ENCODE measurements at regions not wholly inside any gene's neighbourhood (a gene's known extent, or its start where the extent isn't known, plus 50 kb on each side); places are given as distances from the start of the nearest gene placed in this dataset.

DNA sequence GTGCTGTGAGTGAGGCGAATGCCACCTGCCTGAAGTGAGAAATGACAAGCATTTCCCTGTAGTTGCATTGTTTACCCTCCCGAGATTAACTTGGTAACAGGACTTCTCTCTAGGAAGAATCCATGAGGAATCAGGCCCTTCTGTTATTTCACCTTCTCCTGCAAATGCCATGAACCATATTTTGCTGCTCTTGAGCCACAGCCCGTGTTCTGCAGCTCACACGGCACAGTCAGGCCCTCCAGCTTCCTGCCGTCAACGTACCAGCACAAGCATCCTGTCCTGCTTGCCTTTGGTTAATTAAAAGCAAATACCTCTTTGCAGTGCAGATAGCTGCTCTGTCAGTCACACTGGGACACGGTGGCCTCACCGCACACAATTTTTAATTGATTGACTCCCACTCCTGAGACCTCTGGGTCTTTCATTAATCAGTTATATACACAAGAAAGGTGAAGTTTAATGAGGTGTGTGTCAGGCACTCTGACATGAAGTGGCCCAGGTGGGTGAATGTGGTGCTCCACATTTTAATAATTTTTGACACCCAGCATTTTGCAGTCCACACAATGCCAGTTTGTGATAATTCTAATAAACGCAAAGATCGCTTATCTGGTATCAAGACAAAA lies 95.3 kb upstream of the ASB18 start:
- H3K27me3 Mint-ChIP-seq (ENCODE audit: unreplicated experiment): no peaks in the 10 kb centered on the region
- DNase-seq (ENCODE audit: low spot score): no peak

DNA sequence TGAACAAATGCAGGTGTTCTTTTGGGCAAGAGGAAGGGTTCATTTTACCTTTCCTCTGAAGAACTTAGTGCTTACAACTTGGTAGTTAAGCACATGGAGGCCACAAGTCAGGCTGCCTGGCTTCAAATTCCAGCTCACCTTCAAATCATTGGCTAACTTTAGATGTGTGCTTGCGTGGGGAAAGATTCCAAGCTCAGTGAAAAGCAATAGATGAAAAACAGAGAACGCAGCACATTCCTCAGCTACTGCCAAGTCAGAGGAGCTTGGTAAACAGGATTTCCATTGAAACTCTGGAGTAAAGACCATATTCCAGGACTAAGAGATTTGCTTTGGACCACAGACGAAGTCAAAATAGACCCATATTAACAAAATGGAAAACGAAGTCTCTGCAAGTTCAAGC lies 96.3 kb upstream of the ASB18 start:
- TF ChIP-seq, protein P1, sequence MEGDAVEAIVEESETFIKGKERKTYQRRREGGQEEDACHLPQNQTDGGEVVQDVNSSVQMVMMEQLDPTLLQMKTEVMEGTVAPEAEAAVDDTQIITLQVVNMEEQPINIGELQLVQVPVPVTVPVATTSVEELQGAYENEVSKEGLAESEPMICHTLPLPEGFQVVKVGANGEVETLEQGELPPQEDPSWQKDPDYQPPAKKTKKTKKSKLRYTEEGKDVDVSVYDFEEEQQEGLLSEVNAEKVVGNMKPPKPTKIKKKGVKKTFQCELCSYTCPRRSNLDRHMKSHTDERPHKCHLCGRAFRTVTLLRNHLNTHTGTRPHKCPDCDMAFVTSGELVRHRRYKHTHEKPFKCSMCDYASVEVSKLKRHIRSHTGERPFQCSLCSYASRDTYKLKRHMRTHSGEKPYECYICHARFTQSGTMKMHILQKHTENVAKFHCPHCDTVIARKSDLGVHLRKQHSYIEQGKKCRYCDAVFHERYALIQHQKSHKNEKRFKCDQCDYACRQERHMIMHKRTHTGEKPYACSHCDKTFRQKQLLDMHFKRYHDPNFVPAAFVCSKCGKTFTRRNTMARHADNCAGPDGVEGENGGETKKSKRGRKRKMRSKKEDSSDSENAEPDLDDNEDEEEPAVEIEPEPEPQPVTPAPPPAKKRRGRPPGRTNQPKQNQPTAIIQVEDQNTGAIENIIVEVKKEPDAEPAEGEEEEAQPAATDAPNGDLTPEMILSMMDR (IDR thresholded peaks at IDR 0.05; ENCODE audit: unreplicated experiment): no peak
- no peak overlapping the region for H3K27ac Mint-ChIP-seq (ENCODE audit: unreplicated experiment)
- H3K27me3 Mint-ChIP-seq (ENCODE audit: unreplicated experiment): peaks cover 3% of the 10 kb centered on the region
- peaks cover 3% of the 10 kb centered on the region for H3K36me3 Mint-ChIP-seq (ENCODE audit: low read depth, unreplicated experiment)
- H3K4me3 Mint-ChIP-seq (ENCODE audit: unreplicated experiment): no peak overlapping the region
- peaks cover 10% of the 10 kb centered on the region for H3K4me1 Mint-ChIP-seq (ENCODE audit: unreplicated experiment)
- no peak for DNase-seq (ENCODE audit: low spot score)
- H3K9me3 Mint-ChIP-seq (ENCODE audit: unreplicated experiment): no peaks in the 10 kb centered on the region

More for the DNA sequence above, 95.3 kb upstream of the ASB18 start:
- H3K27ac Mint-ChIP-seq (ENCODE audit: unreplicated experiment): peak overlapping the region; percentile 20
- H3K4me3 Mint-ChIP-seq (ENCODE audit: unreplicated experiment): no peak overlapping the region
- H3K9me3 Mint-ChIP-seq (ENCODE audit: unreplicated experiment): no peaks in the 10 kb centered on the region
- TF ChIP-seq, protein P1 (IDR thresholded peaks at IDR 0.05; ENCODE audit: unreplicated experiment): no peak
- peaks cover 11% of the 10 kb centered on the region for H3K4me1 Mint-ChIP-seq (ENCODE audit: unreplicated experiment)
- peaks cover 6% of the 10 kb centered on the region for H3K36me3 Mint-ChIP-seq (ENCODE audit: low read depth, unreplicated experiment)

DNA sequence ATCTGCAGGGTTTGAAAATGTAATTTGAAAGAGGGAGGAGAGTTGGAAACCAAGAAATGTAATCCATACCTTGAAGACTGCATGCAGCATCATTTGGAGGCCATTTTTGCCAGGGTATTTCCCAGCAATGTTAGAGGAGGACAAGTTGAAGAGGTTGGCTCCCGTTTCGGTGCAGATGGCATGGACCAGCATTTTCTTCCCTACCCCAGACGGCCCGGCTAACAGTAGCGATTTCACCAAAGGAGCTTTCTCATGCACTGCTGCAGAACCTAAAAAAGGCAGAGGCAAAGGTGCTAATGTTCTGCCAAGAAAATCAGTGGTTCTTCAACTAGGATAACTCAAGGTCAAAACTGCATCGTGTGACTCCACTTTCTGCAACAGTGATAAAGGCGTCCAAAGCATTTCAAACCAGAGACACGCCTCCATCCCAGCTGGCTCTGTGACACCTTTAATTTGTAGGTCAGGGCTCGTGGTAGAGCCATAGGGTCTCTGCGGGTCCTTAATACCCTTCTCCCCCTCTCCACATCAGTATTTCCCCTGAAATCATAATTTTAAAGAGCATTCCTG lies 99.6 kb upstream of the ASB18 start:
- H3K9me3 Mint-ChIP-seq (ENCODE audit: unreplicated experiment): no peaks in the 10 kb centered on the region
- H3K36me3 Mint-ChIP-seq (ENCODE audit: low read depth, unreplicated experiment): no peaks in the 10 kb centered on the region
- DNase-seq (ENCODE audit: low spot score): no peak
- TF ChIP-seq, protein P1 (IDR thresholded peaks at IDR 0.05; ENCODE audit: unreplicated experiment): no peak
- peaks cover 4% of the 10 kb centered on the region for H3K27me3 Mint-ChIP-seq (ENCODE audit: unreplicated experiment)
- no peak overlapping the region for H3K27ac Mint-ChIP-seq (ENCODE audit: unreplicated experiment)
- H3K4me3 Mint-ChIP-seq (ENCODE audit: unreplicated experiment): no peak overlapping the region
- H3K4me1 Mint-ChIP-seq (ENCODE audit: unreplicated experiment): peaks cover 8% of the 10 kb centered on the region

DNA sequence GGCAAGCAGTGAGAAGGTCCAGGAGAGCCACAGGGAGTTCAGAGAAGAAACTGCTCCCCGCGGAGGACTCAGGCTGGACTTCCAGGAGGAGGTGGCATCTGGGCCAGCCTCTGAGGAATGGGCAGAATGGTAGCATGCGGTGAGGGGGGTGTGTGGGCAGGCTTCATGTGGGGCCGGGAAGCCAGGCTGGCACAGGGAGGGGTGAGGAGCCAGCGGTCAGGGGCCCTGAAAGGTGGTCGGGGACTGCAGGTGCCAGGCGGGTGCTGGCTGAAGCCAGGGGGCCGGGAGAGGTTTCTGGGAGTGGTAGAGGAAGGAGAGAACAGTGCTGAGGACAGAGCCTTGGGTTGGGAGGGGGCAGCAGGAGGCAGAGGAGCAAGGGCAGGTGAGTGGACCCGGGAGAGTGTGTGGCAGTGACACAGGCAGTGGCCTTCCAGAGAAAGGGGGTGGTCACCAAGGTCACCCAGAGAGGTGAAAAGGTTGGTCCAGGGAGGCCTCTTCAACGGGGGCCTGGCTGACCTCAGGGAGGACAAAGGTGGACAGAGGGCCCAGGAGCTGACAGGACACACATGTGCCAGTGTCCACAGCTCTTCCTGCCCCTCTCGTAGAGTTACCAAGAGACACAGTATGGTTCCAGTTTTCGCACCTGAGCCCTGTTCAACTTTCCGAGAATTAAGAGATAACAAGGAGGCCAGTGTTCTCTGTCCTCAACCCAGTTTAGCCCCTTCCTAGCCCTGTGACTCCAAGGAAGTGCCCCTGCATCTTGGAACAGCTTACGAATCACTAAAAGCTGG lies 101.2 kb upstream of the ASB18 start:
- Mint-ChIP-seq H3K9me3 (ENCODE audit: unreplicated experiment) (no peaks in the 10 kb centered on the region), H3K27ac (ENCODE audit: unreplicated experiment) (no peak overlapping the region), H3K27me3 (ENCODE audit: unreplicated experiment) (peaks cover 4% of the 10 kb centered on the region), H3K36me3 (ENCODE audit: low read depth, unreplicated experiment) (peaks cover 7% of the 10 kb centered on the region), H3K4me3 (ENCODE audit: unreplicated experiment) (no peak overlapping the region), H3K4me1 (ENCODE audit: unreplicated experiment) (no peaks in the 10 kb centered on the region)
- no peak for DNase-seq (ENCODE audit: low spot score)
- TF ChIP-seq, protein P1 (IDR thresholded peaks at IDR 0.05; ENCODE audit: unreplicated experiment): no peak

DNA sequence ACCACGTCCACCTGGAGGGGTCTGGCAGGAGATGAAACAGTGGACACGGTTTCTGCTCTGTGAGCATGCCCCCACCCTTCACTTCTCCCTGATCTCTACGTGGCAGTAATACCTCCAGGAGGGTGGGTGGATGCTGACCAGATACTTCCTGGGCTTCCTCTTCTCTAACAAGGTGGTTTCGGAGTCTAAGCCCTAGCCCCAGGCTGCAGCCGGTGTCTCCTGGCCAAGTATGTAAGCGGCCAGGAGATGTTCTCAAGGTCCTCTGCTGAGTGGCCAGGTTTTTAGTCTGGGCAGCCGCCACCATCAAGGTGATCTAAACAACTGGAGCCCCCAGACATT lies 101.8 kb upstream of the ASB18 start:
- H3K27me3 Mint-ChIP-seq (ENCODE audit: unreplicated experiment): peaks cover 4% of the 10 kb centered on the region

More for the DNA sequence above, 101.8 kb upstream of the ASB18 start:
- TF ChIP-seq, protein P1 (IDR thresholded peaks at IDR 0.05; ENCODE audit: unreplicated experiment): no peak
- Mint-ChIP-seq H3K4me3 (ENCODE audit: unreplicated experiment) (no peak overlapping the region), H3K4me1 (ENCODE audit: unreplicated experiment) (no peaks in the 10 kb centered on the region), H3K36me3 (ENCODE audit: low read depth, unreplicated experiment) (peaks cover 7% of the 10 kb centered on the region), H3K27ac (ENCODE audit: unreplicated experiment) (no peak overlapping the region), H3K9me3 (ENCODE audit: unreplicated experiment) (no peaks in the 10 kb centered on the region)
- no peak for DNase-seq (ENCODE audit: low spot score)

All from endothelial cell (in vitro differentiated cells).